Endometrium (tissue), 2 donors: ENCODE measurements at regions not wholly inside any gene's neighbourhood (a gene's known extent, or its start where the extent isn't known, plus 50 kb on each side); places are given as distances from the start of the nearest gene placed in this dataset.
A peak's percentile ranks its signal among the peaks of the same experiment; 100 is the strongest.

Experiments used
- FAIRE-seq: peaks from 2 replicates; lab custom pipeline; 2012; peaks lifted over from hg19 to GRCh38; lab: Jason Lieb, UNC
- donor health status: control.
- donor health status: control.

GRCh38 chr2:204109681-204110080 is 173.1 kb downstream of the ICOS start:
- FAIRE-seq = no peak

DNA sequence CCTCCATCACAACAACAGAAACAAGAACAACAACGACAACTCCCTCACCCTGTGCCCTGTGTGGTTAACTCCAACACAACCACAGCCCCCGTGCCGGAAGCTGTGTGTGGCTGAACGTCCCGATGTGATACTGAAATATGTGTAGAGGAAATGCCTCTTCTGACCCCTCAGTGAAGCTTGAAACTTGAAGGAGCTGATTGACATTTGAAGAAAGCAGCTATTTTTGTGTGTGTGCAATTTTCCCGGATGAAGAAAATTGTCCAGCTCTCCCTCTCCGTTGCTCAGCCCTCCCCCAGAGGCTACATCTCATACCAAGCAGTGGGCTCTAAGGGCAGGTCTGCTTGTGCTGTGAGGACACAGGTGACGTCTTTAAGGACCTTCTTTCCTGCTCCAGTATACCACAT is 173.8 kb downstream of the ICOS start:
- FAIRE-seq = peak; percentile 96

- peak; percentile 97 for FAIRE-seq
Measured at GRCh38 chr2:204110751-204111516, 174.4 kb downstream of the ICOS start.

DNA sequence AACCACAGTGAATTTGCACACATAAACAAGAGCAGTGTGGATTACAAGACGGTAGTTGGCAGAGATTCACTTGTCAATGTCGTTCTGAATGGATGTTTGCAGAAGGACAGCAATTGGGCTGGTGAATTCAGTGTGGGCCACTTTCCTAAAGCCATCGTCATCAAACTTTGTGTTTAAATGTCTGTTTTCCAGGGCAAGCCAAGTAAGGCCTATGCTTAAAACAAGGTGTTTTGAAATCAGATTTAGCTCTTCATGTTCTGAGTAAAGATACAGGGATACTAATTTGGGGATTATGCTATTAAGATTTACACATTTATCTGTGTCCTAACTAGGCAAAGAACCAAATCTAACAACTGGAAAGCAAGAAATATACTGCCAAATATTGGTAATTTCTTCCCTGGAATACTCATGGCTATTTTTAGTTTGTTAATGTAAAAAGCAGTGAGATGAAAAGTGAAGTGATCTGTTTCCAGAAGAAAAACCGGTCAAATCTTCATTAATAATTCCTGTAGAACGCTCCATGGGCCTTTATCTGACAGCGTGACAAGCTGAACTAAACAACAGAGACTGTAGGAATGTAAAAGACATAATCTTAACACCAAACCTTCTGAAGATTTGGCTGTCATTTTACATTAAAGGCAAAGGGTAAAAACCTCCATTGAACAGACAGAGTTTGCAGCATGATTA is 175.7 kb downstream of the ICOS start:
- no peak for FAIRE-seq

DNA sequence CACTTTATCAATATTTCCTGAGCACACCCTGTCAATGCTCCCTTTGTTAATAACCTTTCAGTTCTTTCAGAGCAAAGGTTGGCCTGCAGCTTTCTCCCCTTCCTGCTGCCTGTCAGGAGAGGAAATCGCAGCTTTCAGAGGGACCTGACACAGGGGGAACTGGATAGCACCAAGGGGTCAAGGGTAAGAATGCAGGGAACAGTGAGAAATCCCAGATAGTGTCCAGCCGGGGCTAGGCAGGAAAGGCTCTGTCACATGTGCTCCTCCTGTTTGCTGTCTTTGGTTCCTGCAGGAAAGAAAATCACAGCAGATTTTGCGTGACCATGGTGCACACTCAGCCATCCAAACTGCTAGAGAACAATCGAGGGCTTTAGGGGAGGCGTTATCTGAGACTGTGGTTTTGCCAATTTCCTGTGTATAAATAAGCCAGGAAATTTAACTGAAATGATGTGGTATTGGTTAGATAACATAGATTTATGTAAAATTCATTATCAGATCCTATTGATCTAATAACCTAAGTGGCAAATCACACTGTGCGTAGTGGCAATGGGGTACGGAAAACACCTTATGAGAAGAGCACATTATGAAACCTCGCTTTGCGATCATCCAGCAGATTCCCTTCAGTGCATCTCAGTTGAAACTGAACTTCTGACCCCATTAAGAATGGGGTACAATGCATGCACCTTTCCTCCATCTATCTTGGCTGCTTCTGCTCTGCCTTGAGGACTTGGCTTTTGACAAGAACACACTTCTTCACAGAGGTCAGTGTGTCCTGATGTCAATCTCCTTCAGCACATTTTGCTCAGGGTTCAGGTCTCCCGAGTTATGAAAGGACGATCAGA is 178.0 kb downstream of the ICOS start:
- no peak for FAIRE-seq

- FAIRE-seq = no peak
Measured at GRCh38 chr2:204115137-204116056, 178.8 kb downstream of the ICOS start.

- FAIRE-seq = no peak
Measured at GRCh38 chr2:204116159-204116792, 179.7 kb downstream of the ICOS start.

- no peak for FAIRE-seq
Measured at GRCh38 chr2:204122425-204122824, 185.9 kb downstream of the ICOS start.

DNA sequence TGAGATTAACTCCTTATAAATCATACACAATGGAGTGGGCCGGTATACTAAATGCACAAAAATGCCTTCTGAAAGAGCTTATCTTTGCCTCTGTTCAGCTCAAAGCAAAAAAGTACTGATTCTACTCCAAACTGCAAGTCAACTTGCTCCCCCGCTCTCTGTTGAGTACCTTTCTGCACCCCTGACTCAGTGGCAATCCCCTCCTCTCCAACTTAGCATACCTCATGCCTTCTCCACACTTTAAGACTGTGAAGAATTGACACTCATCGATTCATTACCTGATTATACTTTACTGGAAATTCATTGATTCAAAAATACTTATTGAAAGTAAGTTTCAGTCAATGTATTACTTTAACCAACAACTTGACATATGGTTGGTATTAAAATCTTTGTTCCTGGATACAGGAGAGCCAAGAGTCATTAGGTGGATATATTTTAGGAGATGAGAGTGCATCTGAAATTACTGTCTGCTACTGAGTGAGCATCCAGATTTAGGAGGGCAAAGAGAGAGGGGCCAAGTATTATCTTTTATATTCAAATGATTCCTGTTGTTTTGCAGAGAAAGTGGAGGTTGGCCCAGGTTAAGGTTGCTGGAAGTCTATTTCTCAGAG is 187.7 kb downstream of the ICOS start:
- no peak for FAIRE-seq

DNA sequence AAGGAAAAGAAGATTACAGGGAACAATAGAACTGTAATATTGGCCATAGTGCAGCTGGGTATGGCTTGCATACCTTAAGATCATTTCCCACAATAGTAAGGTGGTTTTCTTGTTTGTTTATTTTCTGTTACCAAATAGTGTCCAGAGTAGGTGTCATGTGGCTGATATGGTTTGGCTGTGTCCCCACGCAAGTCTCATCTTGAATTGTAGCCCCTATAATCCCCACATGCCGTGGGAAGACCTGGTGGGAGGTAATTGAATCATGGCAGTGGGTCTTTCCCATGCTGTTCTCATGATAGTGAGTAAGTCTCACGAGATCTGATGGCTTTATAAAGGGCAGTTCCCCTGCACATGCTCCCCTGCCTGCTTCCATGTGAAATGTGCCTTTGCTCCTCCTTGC is 190.1 kb downstream of the ICOS start:
- FAIRE-seq = no peak

- no peak for FAIRE-seq
Measured at GRCh38 chr2:204127238-204127637, 190.7 kb downstream of the ICOS start.

- no peak for FAIRE-seq
Measured at GRCh38 chr2:204129591-204130294, 193.2 kb downstream of the ICOS start.

DNA sequence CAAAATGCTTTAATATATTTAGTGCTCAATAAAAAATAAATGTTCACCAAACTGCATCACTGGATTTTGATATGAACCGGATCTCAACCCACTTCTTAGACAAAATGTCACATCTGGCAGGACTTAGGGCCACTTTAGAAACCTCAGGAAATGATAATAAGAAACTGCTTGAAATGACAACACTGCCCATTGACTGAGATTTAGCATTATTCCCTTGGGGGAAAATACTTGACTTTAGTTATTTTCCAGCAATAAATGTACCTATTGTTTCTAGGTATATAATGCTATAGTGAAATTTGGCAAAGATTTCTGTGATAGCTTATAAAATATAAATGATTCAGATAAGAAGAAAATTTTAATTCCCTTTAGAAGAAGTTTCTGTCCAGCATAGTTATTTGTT is 195.1 kb downstream of the ICOS start:
- no peak for FAIRE-seq

DNA sequence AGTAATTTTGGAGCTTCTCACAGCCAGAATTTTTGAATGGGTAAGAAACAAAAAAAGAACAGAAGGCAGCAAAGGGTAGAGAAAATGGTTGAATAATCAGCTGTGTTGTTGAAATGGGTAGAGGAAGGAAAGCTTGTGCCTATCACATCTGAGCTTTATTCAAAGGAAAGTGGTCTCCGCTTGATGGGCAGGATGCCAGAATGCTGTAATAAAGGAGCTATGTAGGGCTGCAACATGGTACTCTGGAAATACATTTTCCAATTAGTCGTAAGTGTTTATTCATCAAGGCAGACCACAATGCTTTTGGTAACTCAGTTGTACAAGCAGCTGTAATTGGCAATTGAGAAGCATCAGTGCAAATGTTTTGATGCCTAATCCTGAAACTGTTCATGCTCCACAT is 196.9 kb downstream of the ICOS start:
- FAIRE-seq = no peak

- FAIRE-seq = no peak
Measured at GRCh38 chr2:204134421-204134820, 197.9 kb downstream of the ICOS start.

DNA sequence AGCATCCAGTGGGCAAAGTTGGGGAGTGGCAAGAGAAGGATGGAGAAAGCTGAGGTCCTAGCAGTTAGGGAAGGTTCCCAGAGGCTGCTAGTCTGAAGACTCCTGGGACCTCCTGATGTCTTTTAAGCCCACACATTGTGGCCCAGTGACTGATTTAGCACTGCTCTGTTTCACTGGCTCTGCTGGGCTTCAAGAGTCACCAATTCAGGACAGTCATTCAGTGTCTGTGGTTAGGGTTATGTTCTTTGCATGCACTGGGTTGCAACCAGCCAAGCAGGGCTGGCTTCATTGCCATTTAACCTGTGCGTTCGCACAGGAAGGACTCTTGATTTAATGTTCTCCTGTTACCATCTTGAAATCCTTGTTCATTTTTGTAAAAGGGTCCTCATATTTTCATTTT is 199.2 kb downstream of the ICOS start:
- no peak for FAIRE-seq

DNA sequence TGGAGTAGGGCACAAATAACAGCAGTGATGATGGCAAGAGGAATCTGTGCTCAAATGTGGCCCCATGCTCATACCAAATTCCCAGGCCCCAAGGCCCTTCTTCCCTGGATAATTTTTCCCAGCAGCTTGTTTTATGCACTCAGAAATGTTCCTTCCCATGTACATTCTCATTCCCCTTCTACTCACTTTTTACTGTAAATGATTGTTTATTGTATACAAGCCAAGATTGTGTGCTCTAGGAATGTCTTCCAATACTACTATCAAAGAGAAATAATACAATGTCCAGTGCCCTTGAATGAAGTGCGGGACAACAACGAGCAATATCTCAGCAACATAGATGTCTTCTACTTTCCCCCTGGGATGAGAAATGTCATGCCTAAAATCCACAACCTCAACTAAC is 201.6 kb downstream of the ICOS start:
- no peak for FAIRE-seq

DNA sequence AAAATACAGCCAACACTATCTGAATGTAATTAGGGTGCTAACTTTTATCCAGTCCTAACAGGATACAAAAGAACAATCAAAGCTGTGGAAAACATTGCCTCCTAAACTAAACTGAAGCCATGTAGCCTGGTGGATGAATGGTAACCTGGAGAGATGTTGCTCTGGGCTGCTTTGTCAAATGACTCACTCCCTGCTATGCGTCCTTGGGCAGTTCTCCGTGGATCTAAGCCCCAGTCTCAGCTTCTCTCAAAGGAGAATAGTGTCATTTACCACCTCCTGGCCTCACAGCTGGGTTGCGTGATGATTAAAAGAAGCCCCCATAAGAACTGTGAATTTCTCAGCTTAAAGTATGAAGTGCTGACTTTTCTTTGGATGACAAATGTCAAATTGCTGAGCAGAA is 203.7 kb downstream of the ICOS start:
- no peak for FAIRE-seq

DNA sequence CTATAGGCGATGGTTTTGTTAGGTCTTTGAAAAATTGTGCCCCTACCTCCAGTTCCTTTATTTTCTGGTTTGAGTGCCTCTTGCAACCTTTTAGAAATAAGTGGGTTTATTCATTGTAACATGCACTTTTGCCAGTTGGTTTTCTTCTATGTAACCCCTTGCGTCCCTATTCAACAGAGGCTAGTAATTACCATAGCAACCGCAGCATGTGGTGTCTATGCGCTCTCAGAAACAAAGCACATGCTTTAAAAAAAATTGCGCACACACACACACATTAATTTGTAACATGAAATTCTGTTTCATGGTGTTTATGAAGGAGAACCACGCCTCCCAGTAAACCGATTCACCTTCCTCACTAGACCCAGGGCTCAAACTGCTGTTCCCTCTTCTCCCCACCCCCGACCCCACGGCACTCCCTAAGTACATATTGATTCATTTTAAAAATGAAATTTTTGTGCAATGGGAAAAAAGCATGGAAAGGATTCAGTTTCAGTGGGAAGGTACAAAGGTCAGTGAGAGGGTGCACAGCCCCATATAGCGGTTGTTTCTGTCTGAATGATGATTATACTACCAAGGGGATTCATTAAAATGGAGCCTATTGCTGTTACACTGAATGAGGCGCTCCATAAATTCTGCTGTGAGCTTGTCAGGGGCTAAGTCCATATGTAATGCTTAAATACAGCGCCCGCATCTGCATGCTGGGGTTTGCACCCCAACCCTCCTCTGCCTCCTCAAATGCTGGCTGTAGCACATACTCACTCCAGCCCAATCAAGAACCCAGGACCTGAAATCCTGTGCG is 206.9 kb downstream of the ICOS start:
- no peak for FAIRE-seq
